Activated CD8-positive, alpha-beta T cell treated with anti-CD3 and anti-CD28 coated beads for 36 hours (primary cell): ENCODE measurements at regions not wholly inside any gene's neighbourhood (a gene's known extent, or its start where the extent isn't known, plus 50 kb on each side); places are given as distances from the start of the nearest gene placed in this dataset.

Source experiments
- ATAC-seq: fragments of 200-7000 bp; cut with Tn5 transposase; one replicate; pipeline ENCODE4 v1.10.0; 2021; ENCODE audit warnings: mild to moderate bottlenecking, moderate library complexity
- CTCF ChIA-PET: fragments of 350-600 bp; sonication (Branson Sonifier 250); formaldehyde crosslinking; loops from one replicate; lab custom pipeline; 2021; ENCODE audit warnings: antibody characterized with exemption; lab: Charles Lee
- POLR2A ChIA-PET: fragments of 350-600 bp; sonication (Branson Sonifier 250); formaldehyde crosslinking; loops from one replicate; lab custom pipeline; 2021; ENCODE audit warnings: antibody characterized with exemption; lab: Charles Lee
- DNase-seq: peaks from one replicate; pipeline ENCODE4 v3.0.0-alpha.2; 2020
- H3K27ac Mint-ChIP-seq: one replicate; pipeline ENCODE4 v1.8.0; 2021; ENCODE audit warnings: mild to moderate bottlenecking, mixed read lengths
- H3K27me3 Mint-ChIP-seq: one replicate; pipeline ENCODE4 v1.8.0; 2021; ENCODE audit warnings: mixed read lengths
- H3K36me3 Mint-ChIP-seq: one replicate; pipeline ENCODE4 v1.8.0; 2021; ENCODE audit warnings: low read depth, mixed read lengths
- H3K4me1 Mint-ChIP-seq: one replicate; pipeline ENCODE4 v1.8.0; 2021; ENCODE audit warnings: low read depth, mixed read lengths
- H3K4me3 Mint-ChIP-seq: one replicate; pipeline ENCODE4 v1.8.0; 2021; ENCODE audit warnings: mild to moderate bottlenecking, moderate library complexity, mixed read lengths
- H3K9me3 Mint-ChIP-seq: one replicate; pipeline ENCODE4 v1.8.0; 2021; ENCODE audit warnings: mixed read lengths
- intact Hi-C: fragments of 100-400 bp; cut with micrococcal nuclease; formaldehyde crosslinking; loops from one replicate; pipeline ENCODE4 v1.10.0; 2022
- TF ChIP-seq, protein P1 (sequence below): fragments of 200-600 bp; IDR thresholded peaks from one replicate; pipeline ENCODE4 v1.8.0; 2022; ENCODE audit warnings: antibody characterized with exemption, mild to moderate bottlenecking

- intact Hi-C loops = no loop called here
- H3K4me3 Mint-ChIP-seq = no peak overlapping the region
- no peak overlapping the region for H3K27ac Mint-ChIP-seq
- ChIA-PET POLR2A (no interaction called here), CTCF (interaction anchor here (0.6 kb wide), 1 partner anchor 289 kb away, joined by 3 read pairs; no protein-coding TSS in a partner anchor)
- H3K4me1 Mint-ChIP-seq = no peaks in the 10 kb centered on the region
- no peaks in the 10 kb centered on the region for H3K36me3 Mint-ChIP-seq
- peaks cover 27% of the 10 kb centered on the region for H3K27me3 Mint-ChIP-seq
- DNase-seq (no peak), ATAC-seq (no peak)
- TF ChIP-seq, protein P1, sequence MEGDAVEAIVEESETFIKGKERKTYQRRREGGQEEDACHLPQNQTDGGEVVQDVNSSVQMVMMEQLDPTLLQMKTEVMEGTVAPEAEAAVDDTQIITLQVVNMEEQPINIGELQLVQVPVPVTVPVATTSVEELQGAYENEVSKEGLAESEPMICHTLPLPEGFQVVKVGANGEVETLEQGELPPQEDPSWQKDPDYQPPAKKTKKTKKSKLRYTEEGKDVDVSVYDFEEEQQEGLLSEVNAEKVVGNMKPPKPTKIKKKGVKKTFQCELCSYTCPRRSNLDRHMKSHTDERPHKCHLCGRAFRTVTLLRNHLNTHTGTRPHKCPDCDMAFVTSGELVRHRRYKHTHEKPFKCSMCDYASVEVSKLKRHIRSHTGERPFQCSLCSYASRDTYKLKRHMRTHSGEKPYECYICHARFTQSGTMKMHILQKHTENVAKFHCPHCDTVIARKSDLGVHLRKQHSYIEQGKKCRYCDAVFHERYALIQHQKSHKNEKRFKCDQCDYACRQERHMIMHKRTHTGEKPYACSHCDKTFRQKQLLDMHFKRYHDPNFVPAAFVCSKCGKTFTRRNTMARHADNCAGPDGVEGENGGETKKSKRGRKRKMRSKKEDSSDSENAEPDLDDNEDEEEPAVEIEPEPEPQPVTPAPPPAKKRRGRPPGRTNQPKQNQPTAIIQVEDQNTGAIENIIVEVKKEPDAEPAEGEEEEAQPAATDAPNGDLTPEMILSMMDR = no peak
- no peaks in the 10 kb centered on the region for H3K9me3 Mint-ChIP-seq
These were observed 146.8 kb downstream of the MTX2 start for GRCh38 chr2:176415937-176416499.

- POLR2A ChIA-PET = no interaction called here
- DNase-seq (no peak), ATAC-seq (no peak)
- Mint-ChIP-seq H3K4me1 (no peaks in the 10 kb centered on the region), H3K9me3 (no peaks in the 10 kb centered on the region), H3K27me3 (peaks cover 19% of the 10 kb centered on the region), H3K36me3 (no peaks in the 10 kb centered on the region), H3K27ac (no peak overlapping the region), H3K4me3 (no peak overlapping the region)
- TF ChIP-seq, protein P1 = no peak
- CTCF ChIA-PET = interaction anchor here (2.5 kb wide), 1 partner anchor 36 kb away, joined by 7 read pairs; no protein-coding TSS in a partner anchor
- intact Hi-C loops = no loop called here
These were observed 149.5 kb downstream of the MTX2 start for GRCh38 chr2:176418768-176419167.

DNA sequence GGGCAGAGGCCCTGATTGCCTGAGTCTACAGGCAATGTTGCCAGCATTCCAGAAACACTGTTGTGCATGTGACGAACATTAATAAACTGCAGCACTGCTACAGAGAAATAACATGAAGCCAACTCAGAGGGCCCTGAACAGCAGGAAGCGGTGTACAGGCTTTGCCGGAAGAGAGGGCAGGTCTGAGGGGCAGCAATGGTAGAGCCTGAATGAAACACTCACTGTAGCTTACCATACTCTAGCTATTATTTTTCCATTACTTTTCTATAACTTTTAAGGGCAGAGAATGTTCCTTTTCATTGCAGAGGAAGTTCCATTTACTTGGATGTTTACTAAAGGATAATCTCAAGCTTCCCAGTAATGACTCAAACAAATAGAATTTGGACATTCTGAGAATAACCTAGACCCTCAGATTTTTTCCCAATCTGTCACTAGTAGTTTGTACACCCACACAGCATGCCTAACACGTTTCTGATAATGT, 150.4 kb downstream of the MTX2 start:
- TF ChIP-seq, protein P1 = no peak
- H3K4me1 Mint-ChIP-seq = no peaks in the 10 kb centered on the region
- intact Hi-C loops = no loop called here
- DNase-seq (no peak), ATAC-seq (no peak)
- no peaks in the 10 kb centered on the region for H3K9me3 Mint-ChIP-seq
- no peak overlapping the region for H3K4me3 Mint-ChIP-seq
- H3K27ac Mint-ChIP-seq = no peak overlapping the region
- H3K36me3 Mint-ChIP-seq = no peaks in the 10 kb centered on the region
- peaks cover 19% of the 10 kb centered on the region for H3K27me3 Mint-ChIP-seq
- ChIA-PET POLR2A (no interaction called here), CTCF (no interaction called here)

- TF ChIP-seq, protein P1 = no peak
- intact Hi-C loops = no loop called here
- H3K36me3 Mint-ChIP-seq = no peaks in the 10 kb centered on the region
- no peaks in the 10 kb centered on the region for H3K9me3 Mint-ChIP-seq
- POLR2A ChIA-PET = interaction anchor here (0.5 to 0.8 kb wide), 2 partner anchors 32 to 38 kb away, joined by 3 read pairs; no protein-coding TSS in a partner anchor
- no peaks in the 10 kb centered on the region for H3K4me1 Mint-ChIP-seq
- H3K27me3 Mint-ChIP-seq = peaks cover 8% of the 10 kb centered on the region
- H3K27ac Mint-ChIP-seq = no peak overlapping the region
- ATAC-seq (no peak), DNase-seq (no peak)
- CTCF ChIA-PET = no interaction called here
- H3K4me3 Mint-ChIP-seq = no peak overlapping the region
These were observed 152.2 kb downstream of the MTX2 start for GRCh38 chr2:176421297-176422050.

DNA sequence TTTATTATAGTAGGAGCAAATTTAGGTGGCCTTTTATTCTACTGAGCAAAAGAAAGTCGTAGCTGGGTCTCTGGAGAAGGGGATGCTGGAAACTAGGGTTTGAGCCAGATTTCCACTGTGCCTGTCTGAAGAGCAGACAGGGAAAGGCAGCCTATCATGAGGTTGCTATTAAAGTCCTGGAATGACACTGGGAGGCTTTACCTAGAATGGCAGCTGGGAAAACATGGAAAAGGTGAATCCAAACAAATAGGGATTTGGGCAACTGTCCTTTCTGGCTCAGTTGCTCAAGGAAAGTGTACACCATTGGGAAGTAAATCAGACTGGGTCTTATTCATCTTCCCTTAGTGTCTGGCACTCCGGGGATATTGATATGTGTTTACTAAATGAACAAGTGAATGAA, 154.6 kb downstream of the MTX2 start:
- H3K27me3 Mint-ChIP-seq = peaks cover 8% of the 10 kb centered on the region
- no peaks in the 10 kb centered on the region for H3K36me3 Mint-ChIP-seq
- DNase-seq (no peak), ATAC-seq (no peak)
- no peak overlapping the region for H3K4me3 Mint-ChIP-seq
- intact Hi-C loops = no loop called here
- ChIA-PET POLR2A (no interaction called here), CTCF (interaction anchor here (1.9 kb wide), 1 partner anchor 31 kb away, joined by 7 read pairs; no protein-coding TSS in a partner anchor)
- TF ChIP-seq, protein P1 = no peak
- no peak overlapping the region for H3K27ac Mint-ChIP-seq
- H3K9me3 Mint-ChIP-seq = no peaks in the 10 kb centered on the region
- no peaks in the 10 kb centered on the region for H3K4me1 Mint-ChIP-seq
